ENCODE measurements at regions not wholly inside any gene's neighbourhood (a gene's known extent, or its start where the extent isn't known, plus 50 kb on each side); places are given as distances from the start of the nearest gene placed in this dataset.

- no peaks in the 10 kb centered on the region for H3K9me3 ChIP-seq (ENCODE audit: control insufficient read depth, insufficient read depth, low read length)
- H3K36me3 ChIP-seq (ENCODE audit: control insufficient read depth, low read length), result no peaks in the 10 kb centered on the region
- no peak overlapping the region for H3K27ac ChIP-seq (ENCODE audit: low read depth, low read length)
- H4K20me1 ChIP-seq (ENCODE audit: control insufficient read depth, insufficient read depth, low read depth, low read length), result no peaks in the 10 kb centered on the region
- H3K79me2 ChIP-seq (ENCODE audit: control insufficient read depth, low read length), result no peaks in the 10 kb centered on the region
- peaks cover 17% of the 10 kb centered on the region for H3K4me1 ChIP-seq (ENCODE audit: control insufficient read depth, low read length)
- no peaks in the 10 kb centered on the region for H3F3A ChIP-seq (ENCODE audit: control insufficient read depth, insufficient read depth)
- H3K27me3 ChIP-seq (ENCODE audit: control insufficient read depth, low read length), result no peaks in the 10 kb centered on the region
- no peak overlapping the region for H3K4me3 ChIP-seq (ENCODE audit: low read length)
- H3K4me2 ChIP-seq (ENCODE audit: low read length), result no peak overlapping the region
- TF ChIP-seq CTCF (IDR thresholded peaks at IDR 0.05; ENCODE audit: low read depth, low read length, poor library complexity, severe bottlenecking) (peak; percentile 17), EZH2phosphoT487 (IDR thresholded peaks at IDR 0.05; ENCODE audit: borderline replicate concordance, low read length) (no peak)
- H3K9me2 ChIP-seq (replicated peaks; ENCODE audit: control insufficient read depth, low read length), result no peaks in the 10 kb centered on the region
Observed at GRCh38 chr3:181354140-181354539, 357.6 kb upstream of the SOX2 start.

- Histone ChIP-seq H3K4me2 (ENCODE audit: low read length) (no peak overlapping the region), H3F3A (ENCODE audit: control insufficient read depth, insufficient read depth) (no peaks in the 10 kb centered on the region), H4K20me1 (ENCODE audit: control insufficient read depth, insufficient read depth, low read depth, low read length) (no peaks in the 10 kb centered on the region), H3K9me2 (replicated peaks; ENCODE audit: control insufficient read depth, low read length) (no peaks in the 10 kb centered on the region), H3K27ac (ENCODE audit: low read depth, low read length) (no peak overlapping the region), H3K36me3 (ENCODE audit: control insufficient read depth, low read length) (no peaks in the 10 kb centered on the region), H3K4me3 (ENCODE audit: low read length) (no peak overlapping the region), H3K27me3 (ENCODE audit: control insufficient read depth, low read length) (no peaks in the 10 kb centered on the region), H3K4me1 (ENCODE audit: control insufficient read depth, low read length) (no peaks in the 10 kb centered on the region), H3K79me2 (ENCODE audit: control insufficient read depth, low read length) (no peaks in the 10 kb centered on the region), H3K9me3 (ENCODE audit: control insufficient read depth, insufficient read depth, low read length) (no peaks in the 10 kb centered on the region)
- no peak for TF ChIP-seq EZH2phosphoT487 (IDR thresholded peaks at IDR 0.05; ENCODE audit: borderline replicate concordance, low read length)
Observed at GRCh38 chr3:181344331-181344730, 354.8 kb upstream of the DNAJC19 start.

- Histone ChIP-seq H3K36me3 (ENCODE audit: control insufficient read depth, low read length) (no peaks in the 10 kb centered on the region), H4K20me1 (ENCODE audit: control insufficient read depth, insufficient read depth, low read depth, low read length) (no peaks in the 10 kb centered on the region), H3K27me3 (ENCODE audit: control insufficient read depth, low read length) (no peaks in the 10 kb centered on the region), H3K9me3 (ENCODE audit: control insufficient read depth, insufficient read depth, low read length) (no peaks in the 10 kb centered on the region), H3K4me1 (ENCODE audit: control insufficient read depth, low read length) (0 out of 2 replicates have a peak, but pooled peaks cover 3% of the 10 kb centered on the region), H3K4me3 (ENCODE audit: low read length) (no peak overlapping the region), H3K9me2 (replicated peaks; ENCODE audit: control insufficient read depth, low read length) (no peaks in the 10 kb centered on the region), H3K79me2 (ENCODE audit: control insufficient read depth, low read length) (no peaks in the 10 kb centered on the region), H3K27ac (ENCODE audit: low read depth, low read length) (no peak overlapping the region), H3K4me2 (ENCODE audit: low read length) (no peak overlapping the region), H3F3A (ENCODE audit: control insufficient read depth, insufficient read depth) (no peaks in the 10 kb centered on the region)
- TF ChIP-seq EZH2phosphoT487 (IDR thresholded peaks at IDR 0.05; ENCODE audit: borderline replicate concordance, low read length) (no peak), CTCF (IDR thresholded peaks at IDR 0.05; ENCODE audit: low read depth, low read length, poor library complexity, severe bottlenecking) (no peak)
Observed at GRCh38 chr3:181336597-181336996, 347.1 kb upstream of the DNAJC19 start.

GRCh38 chr3:181333394-181333793 is 343.9 kb upstream of the DNAJC19 start:
- no peak overlapping the region for H3K4me2 ChIP-seq (ENCODE audit: low read length)
- H3F3A ChIP-seq (ENCODE audit: control insufficient read depth, insufficient read depth), result no peaks in the 10 kb centered on the region
- no peaks in the 10 kb centered on the region for H3K9me3 ChIP-seq (ENCODE audit: control insufficient read depth, insufficient read depth, low read length)
- no peak overlapping the region for H3K27ac ChIP-seq (ENCODE audit: low read depth, low read length)
- H3K4me1 ChIP-seq (ENCODE audit: control insufficient read depth, low read length), result peaks cover 8% of the 10 kb centered on the region
- no peaks in the 10 kb centered on the region for H3K79me2 ChIP-seq (ENCODE audit: control insufficient read depth, low read length)
- H3K36me3 ChIP-seq (ENCODE audit: control insufficient read depth, low read length), result no peaks in the 10 kb centered on the region
- no peak overlapping the region for H3K4me3 ChIP-seq (ENCODE audit: low read length)
- no peaks in the 10 kb centered on the region for H3K27me3 ChIP-seq (ENCODE audit: control insufficient read depth, low read length)
- TF ChIP-seq CTCF (IDR thresholded peaks at IDR 0.05; ENCODE audit: low read depth, low read length, poor library complexity, severe bottlenecking) (no peak), EZH2phosphoT487 (IDR thresholded peaks at IDR 0.05; ENCODE audit: borderline replicate concordance, low read length) (no peak)
- H3K9me2 ChIP-seq (replicated peaks; ENCODE audit: control insufficient read depth, low read length), result no peaks in the 10 kb centered on the region
- no peaks in the 10 kb centered on the region for H4K20me1 ChIP-seq (ENCODE audit: control insufficient read depth, insufficient read depth, low read depth, low read length)
